ENCODE measurements at regions not wholly inside any gene's neighbourhood (a gene's known extent, or its start where the extent isn't known, plus 50 kb on each side); places are given as distances from the start of the nearest gene placed in this dataset.

DNA sequence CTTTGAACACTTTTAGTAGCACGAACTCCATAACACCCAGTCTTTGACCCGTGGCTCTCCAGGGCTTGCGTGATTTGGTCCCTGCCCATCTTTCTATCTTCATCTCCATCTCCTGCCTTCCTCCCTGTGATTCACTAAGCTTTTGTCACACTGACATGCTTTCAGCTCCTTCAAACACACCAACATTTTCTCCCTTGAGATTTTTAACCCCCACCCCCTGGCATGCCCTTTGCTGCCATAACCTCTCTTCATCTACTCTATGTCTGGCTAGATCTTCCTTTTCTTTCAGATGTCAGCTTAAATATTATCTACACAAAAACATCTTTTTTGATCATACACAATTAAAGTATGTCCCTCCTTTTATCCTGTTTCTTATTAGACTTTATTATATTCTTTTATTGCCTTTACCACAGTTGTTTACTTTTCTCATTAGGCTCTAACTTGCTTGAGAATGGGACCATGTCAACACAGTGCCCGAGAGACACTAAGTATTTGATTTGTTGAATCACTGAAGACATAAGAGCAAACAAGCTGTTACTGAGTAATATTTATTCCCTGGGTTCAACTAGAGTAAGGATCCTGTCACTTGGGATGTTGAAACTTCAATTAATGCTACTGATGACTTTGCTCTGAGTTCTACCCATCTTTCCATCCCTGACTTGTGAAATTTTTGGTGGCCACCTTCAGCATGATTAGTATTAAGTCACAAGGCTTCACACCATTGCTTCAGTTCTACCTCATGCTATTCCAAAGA lies 387.3 kb downstream of the LRIG3 start:
- no peaks in the 10 kb centered on the region for H3K27me3 ChIP-seq (ENCODE audit: low read length)
- no peak overlapping the region for H2AFZ ChIP-seq (ENCODE audit: low read length)
- H3K4me1 ChIP-seq (ENCODE audit: insufficient read depth, low read length): peaks cover 72% of the 10 kb centered on the region
- H3K4me2 ChIP-seq (ENCODE audit: low read length): peak overlapping the region; percentile 56
- ChIA-PET POLR2A (ENCODE audit: unreplicated experiment) (interaction anchor here (0.6 kb wide), 1 partner anchor 186 kb away, joined by 8 read pairs; no protein-coding TSS in a partner anchor), CTCF (interaction anchor here (0.7 kb wide), 2 partner anchors 30 to 550 kb away, joined by 3 to 9 read pairs; no protein-coding TSS in a partner anchor)
- no TSS peak for BruUV-seq (replicated peaks)
- no peaks in the 10 kb centered on the region for H3K79me2 ChIP-seq (ENCODE audit: low read length)
- H3K36me3 ChIP-seq (ENCODE audit: low read depth, low read length): no peaks in the 10 kb centered on the region
- no peak overlapping the region for H3K4me3 ChIP-seq (ENCODE audit: low read length)
- intact Hi-C loops (cut with micrococcal nuclease): loop anchor here (2.0 to 10.0 kb wide), 3 partner anchors 51 to 548 kb away; no protein-coding TSS in a partner anchor
- TF ChIP-seq EZH2 (IDR thresholded peaks at IDR 0.05; ENCODE audit: low read length, unreplicated experiment) (no peak), EZH2phosphoT487 (IDR thresholded peaks at IDR 0.05; ENCODE audit: borderline replicate concordance, low read length) (no peak)
- TF ChIP-seq, protein P1, sequence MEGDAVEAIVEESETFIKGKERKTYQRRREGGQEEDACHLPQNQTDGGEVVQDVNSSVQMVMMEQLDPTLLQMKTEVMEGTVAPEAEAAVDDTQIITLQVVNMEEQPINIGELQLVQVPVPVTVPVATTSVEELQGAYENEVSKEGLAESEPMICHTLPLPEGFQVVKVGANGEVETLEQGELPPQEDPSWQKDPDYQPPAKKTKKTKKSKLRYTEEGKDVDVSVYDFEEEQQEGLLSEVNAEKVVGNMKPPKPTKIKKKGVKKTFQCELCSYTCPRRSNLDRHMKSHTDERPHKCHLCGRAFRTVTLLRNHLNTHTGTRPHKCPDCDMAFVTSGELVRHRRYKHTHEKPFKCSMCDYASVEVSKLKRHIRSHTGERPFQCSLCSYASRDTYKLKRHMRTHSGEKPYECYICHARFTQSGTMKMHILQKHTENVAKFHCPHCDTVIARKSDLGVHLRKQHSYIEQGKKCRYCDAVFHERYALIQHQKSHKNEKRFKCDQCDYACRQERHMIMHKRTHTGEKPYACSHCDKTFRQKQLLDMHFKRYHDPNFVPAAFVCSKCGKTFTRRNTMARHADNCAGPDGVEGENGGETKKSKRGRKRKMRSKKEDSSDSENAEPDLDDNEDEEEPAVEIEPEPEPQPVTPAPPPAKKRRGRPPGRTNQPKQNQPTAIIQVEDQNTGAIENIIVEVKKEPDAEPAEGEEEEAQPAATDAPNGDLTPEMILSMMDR (conservative IDR thresholded peaks at IDR 0.05; ENCODE audit: low read depth, low read length): no peak
- no peaks in the 10 kb centered on the region for H3K9me2 ChIP-seq (replicated peaks; ENCODE audit: low read length)
- H3K9ac ChIP-seq (ENCODE audit: low read length): peak overlapping the region; percentile 70
- ATAC-seq: peak; percentile 74
- H3K9me3 ChIP-seq (ENCODE audit: low read length): no peaks in the 10 kb centered on the region
- peak overlapping the region; percentile 95 for H3K27ac ChIP-seq (ENCODE audit: low read length)
- H4K20me1 ChIP-seq (ENCODE audit: low read length): no peaks in the 10 kb centered on the region
- DNase-seq: peak; percentile 68
- H3F3A ChIP-seq (ENCODE audit: low read length, unreplicated experiment): peaks cover 3% of the 10 kb centered on the region

DNA sequence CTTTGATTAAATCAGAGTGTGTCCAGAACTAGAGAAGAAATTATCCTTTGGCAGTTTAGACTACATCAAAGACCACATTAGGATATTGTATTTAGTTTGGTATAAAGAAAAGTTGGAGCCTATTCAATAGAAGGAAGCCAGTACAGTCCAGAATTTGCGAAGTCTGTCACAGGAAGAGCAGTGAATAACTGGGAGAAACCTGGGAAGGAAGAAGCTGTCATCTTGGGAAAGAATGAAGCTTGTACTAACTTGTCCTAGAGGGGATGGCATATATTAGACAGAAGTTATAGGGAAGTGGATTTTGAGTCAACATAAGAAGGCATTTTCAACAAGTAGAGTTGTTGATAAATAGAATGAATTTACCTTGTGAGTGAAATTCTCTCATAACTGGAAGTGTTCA lies 386.7 kb downstream of the LRIG3 start:
- Histone ChIP-seq H3K9me2 (replicated peaks; ENCODE audit: low read length) (no peaks in the 10 kb centered on the region), H3K9ac (ENCODE audit: low read length) (peak overlapping the region; percentile 70), H3K27me3 (ENCODE audit: low read length) (no peaks in the 10 kb centered on the region), H3K36me3 (ENCODE audit: low read depth, low read length) (no peaks in the 10 kb centered on the region), H3K4me2 (ENCODE audit: low read length) (peak overlapping the region; percentile 39), H3K4me1 (ENCODE audit: insufficient read depth, low read length) (peaks cover 72% of the 10 kb centered on the region), H3K27ac (ENCODE audit: low read length) (peak overlapping the region; percentile 95), H3K79me2 (ENCODE audit: low read length) (no peaks in the 10 kb centered on the region), H3K9me3 (ENCODE audit: low read length) (no peaks in the 10 kb centered on the region), H2AFZ (ENCODE audit: low read length) (no peak overlapping the region), H3F3A (ENCODE audit: low read length, unreplicated experiment) (peaks cover 3% of the 10 kb centered on the region), H3K4me3 (ENCODE audit: low read length) (no peak overlapping the region), H4K20me1 (ENCODE audit: low read length) (no peaks in the 10 kb centered on the region)
- TF ChIP-seq EZH2phosphoT487 (IDR thresholded peaks at IDR 0.05; ENCODE audit: borderline replicate concordance, low read length): no peak
- TF ChIP-seq EZH2 (IDR thresholded peaks at IDR 0.05; ENCODE audit: low read length, unreplicated experiment): no peak
- TF ChIP-seq, protein P1 (conservative IDR thresholded peaks at IDR 0.05; ENCODE audit: low read depth, low read length): no peak
- intact Hi-C loops (cut with micrococcal nuclease): loop anchor here (2.0 to 10.0 kb wide), 3 partner anchors 51 to 549 kb away; no protein-coding TSS in a partner anchor
- POLR2A ChIA-PET (ENCODE audit: unreplicated experiment): no interaction called here
- DNase-seq (no peak), ATAC-seq (no peak)
- BruUV-seq (replicated peaks): no TSS peak
- CTCF ChIA-PET: interaction anchor here (0.7 kb wide), 1 partner anchor 31 kb away, joined by 9 read pairs; no protein-coding TSS in a partner anchor

DNA sequence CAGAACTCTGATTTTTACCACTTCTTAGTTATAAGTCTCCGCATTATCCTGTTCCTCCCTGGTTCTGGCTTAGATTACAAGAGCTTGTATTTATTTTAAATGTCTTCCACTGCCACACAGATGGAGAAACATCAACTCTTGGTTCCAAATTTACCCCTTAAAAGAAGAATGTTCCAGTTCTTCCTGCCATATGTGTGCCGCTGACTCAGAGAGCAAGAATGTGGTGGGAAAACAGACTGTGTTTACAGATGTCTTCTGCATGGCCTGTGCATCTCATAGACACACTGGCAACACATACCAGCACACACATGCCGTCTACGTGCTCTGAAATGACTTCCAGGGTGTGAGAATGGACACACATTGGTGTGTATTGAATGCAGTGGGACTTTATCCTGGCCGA lies 383.0 kb downstream of the LRIG3 start:
- Histone ChIP-seq H4K20me1 (ENCODE audit: low read length) (no peaks in the 10 kb centered on the region), H3K4me1 (ENCODE audit: insufficient read depth, low read length) (peaks cover 51% of the 10 kb centered on the region), H3K9me3 (ENCODE audit: low read length) (no peaks in the 10 kb centered on the region), H3F3A (ENCODE audit: low read length, unreplicated experiment) (peaks cover 3% of the 10 kb centered on the region), H3K9ac (ENCODE audit: low read length) (no peak overlapping the region), H3K27me3 (ENCODE audit: low read length) (no peaks in the 10 kb centered on the region), H3K4me2 (ENCODE audit: low read length) (no peak overlapping the region), H3K9me2 (replicated peaks; ENCODE audit: low read length) (no peaks in the 10 kb centered on the region), H3K27ac (ENCODE audit: low read length) (peak overlapping the region; percentile 22), H3K36me3 (ENCODE audit: low read depth, low read length) (no peaks in the 10 kb centered on the region), H2AFZ (ENCODE audit: low read length) (no peak overlapping the region), H3K79me2 (ENCODE audit: low read length) (no peaks in the 10 kb centered on the region), H3K4me3 (ENCODE audit: low read length) (no peak overlapping the region)
- intact Hi-C loops (cut with micrococcal nuclease): loop anchor here (10.0 kb wide), 1 partner anchor 552 kb away; no protein-coding TSS in a partner anchor
- TF ChIP-seq EZH2 (IDR thresholded peaks at IDR 0.05; ENCODE audit: low read length, unreplicated experiment) (no peak), EZH2phosphoT487 (IDR thresholded peaks at IDR 0.05; ENCODE audit: borderline replicate concordance, low read length) (no peak)
- TF ChIP-seq, protein P1 (conservative IDR thresholded peaks at IDR 0.05; ENCODE audit: low read depth, low read length): no peak
- peak; percentile 66 for DNase-seq
- POLR2A ChIA-PET (ENCODE audit: unreplicated experiment): no interaction called here
- no TSS peak for BruUV-seq (replicated peaks)
- CTCF ChIA-PET: no interaction called here
- no peak for ATAC-seq
